ENCODE measurements at regions not wholly inside any gene's neighbourhood (a gene's known extent, or its start where the extent isn't known, plus 50 kb on each side); places are given as distances from the start of the nearest gene placed in this dataset.

DNA sequence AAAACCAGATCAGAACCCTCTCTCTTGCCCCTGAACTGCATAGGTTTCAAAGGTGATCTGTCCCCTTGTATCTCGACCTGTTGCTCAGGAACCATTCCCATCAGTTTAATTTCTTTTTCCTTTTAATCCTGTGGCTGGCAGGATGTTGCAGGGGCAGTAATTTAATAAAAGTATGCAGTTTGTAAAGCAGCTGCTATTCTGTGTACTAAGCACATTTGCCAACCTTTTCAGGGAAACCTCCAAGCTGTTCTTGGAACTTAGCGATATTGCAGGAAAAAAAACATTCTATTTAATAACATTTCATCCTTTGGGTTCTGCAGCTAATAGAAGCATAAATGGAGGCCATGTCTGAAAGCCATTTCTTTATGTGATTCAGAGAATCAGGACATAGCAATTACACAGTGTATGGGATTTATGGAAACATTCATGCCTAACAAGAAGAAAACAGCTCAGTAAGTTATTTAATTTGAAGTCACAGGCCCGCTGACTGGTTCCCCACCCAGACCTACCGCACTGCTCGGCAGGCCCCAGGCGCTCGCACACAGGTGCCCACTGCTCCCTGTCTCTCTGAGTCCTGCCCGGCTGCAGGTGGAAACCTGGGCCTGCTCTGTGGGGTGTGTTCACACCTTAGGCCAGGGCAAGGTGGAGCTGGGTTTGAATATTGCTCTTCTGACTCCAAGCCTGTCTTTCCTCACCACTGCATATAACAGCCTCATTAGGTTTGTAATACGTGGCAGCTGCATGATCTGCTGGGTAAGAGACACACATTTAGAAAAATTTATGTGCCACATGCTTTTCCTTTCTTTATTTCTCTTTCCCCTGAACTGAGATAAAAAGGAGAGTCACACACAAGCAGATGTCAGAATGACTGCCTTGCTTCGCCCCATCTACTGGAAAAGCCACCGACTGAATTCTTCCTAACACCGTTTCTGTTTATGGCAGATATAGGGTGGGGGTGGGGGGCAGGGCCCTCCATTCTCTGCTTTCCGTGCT, 119.7 kb downstream of the SLC25A47 start:
- Histone ChIP-seq H2AFZ (ENCODE audit: low read depth, low read length) (no peak overlapping the region), H3K4me3 (ENCODE audit: insufficient read depth, low read depth, low read length) (no peak overlapping the region), H3K9ac (ENCODE audit: low read length) (peak overlapping the region; percentile 46), H3K27me3 (ENCODE audit: insufficient read depth, low read length) (no peaks in the 10 kb centered on the region), H3K27ac (ENCODE audit: low read depth, low read length) (peak overlapping the region; percentile 39), H3K79me2 (ENCODE audit: insufficient read depth, low read length) (peaks cover 3% of the 10 kb centered on the region), H4K20me1 (ENCODE audit: insufficient read depth, low read length) (peaks cover 11% of the 10 kb centered on the region), H3K4me2 (ENCODE audit: low read length) (peak overlapping the region; percentile 70), H3K4me1 (ENCODE audit: insufficient read depth, low read length) (peaks cover 47% of the 10 kb centered on the region), H3K36me3 (ENCODE audit: insufficient read depth, low read length) (no peaks in the 10 kb centered on the region), H3K9me3 (ENCODE audit: insufficient read depth, low read depth, low read length) (no peaks in the 10 kb centered on the region)
- Mint-ChIP-seq H3K4me1 (ENCODE audit: low read depth, unreplicated experiment) (peaks cover 40% of the 10 kb centered on the region), H3K36me3 (ENCODE audit: low read depth, unreplicated experiment) (no peaks in the 10 kb centered on the region), H3K9me3 (ENCODE audit: unreplicated experiment) (no peaks in the 10 kb centered on the region), H3K27me3 (ENCODE audit: low read depth, unreplicated experiment) (no peaks in the 10 kb centered on the region), H3K4me3 (ENCODE audit: unreplicated experiment) (no peak overlapping the region), H3K27ac (ENCODE audit: unreplicated experiment) (peak overlapping the region; percentile 8)
- TF ChIP-seq EZH2 (IDR thresholded peaks at IDR 0.05; ENCODE audit: insufficient read depth, low read length) = no peak
- TF ChIP-seq, protein P1, sequence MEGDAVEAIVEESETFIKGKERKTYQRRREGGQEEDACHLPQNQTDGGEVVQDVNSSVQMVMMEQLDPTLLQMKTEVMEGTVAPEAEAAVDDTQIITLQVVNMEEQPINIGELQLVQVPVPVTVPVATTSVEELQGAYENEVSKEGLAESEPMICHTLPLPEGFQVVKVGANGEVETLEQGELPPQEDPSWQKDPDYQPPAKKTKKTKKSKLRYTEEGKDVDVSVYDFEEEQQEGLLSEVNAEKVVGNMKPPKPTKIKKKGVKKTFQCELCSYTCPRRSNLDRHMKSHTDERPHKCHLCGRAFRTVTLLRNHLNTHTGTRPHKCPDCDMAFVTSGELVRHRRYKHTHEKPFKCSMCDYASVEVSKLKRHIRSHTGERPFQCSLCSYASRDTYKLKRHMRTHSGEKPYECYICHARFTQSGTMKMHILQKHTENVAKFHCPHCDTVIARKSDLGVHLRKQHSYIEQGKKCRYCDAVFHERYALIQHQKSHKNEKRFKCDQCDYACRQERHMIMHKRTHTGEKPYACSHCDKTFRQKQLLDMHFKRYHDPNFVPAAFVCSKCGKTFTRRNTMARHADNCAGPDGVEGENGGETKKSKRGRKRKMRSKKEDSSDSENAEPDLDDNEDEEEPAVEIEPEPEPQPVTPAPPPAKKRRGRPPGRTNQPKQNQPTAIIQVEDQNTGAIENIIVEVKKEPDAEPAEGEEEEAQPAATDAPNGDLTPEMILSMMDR (IDR thresholded peaks at IDR 0.05; ENCODE audit: insufficient read depth, low read depth, low read length) = no peak
- peak; percentile 41 for DNase-seq (ENCODE audit: low read depth)
- no peak for FAIRE-seq

DNA sequence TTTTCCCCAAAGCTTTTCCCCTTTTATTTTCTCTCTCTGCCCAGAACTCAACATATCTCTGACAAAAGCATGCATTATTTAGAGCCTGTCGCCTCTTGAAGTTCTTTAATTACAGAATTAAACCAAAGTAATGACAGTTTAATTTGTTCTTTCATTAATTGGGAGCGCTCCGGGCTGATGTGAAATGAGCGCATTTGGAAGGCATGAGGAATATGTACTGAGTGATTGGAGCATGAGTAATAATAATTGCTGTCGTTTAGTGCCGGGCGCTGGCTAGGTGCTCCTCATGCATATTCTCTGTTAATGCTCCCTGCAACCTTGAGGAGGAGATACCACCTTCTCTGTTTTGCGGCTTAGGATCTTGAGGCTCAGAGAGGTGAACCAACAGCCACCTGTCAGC, 120.5 kb downstream of the SLC25A47 start:
- no peak overlapping the region for H2AFZ ChIP-seq (ENCODE audit: low read depth, low read length)
- H3K9ac ChIP-seq (ENCODE audit: low read length) = peak overlapping the region; percentile 46
- H3K27ac ChIP-seq (ENCODE audit: low read depth, low read length) = peak overlapping the region; percentile 39
- peak; percentile 64 for DNase-seq (ENCODE audit: low read depth)
- FAIRE-seq = peak; percentile 41
- H3K9me3 ChIP-seq (ENCODE audit: insufficient read depth, low read depth, low read length) = no peaks in the 10 kb centered on the region
- H3K4me3 Mint-ChIP-seq (ENCODE audit: unreplicated experiment) = no peak overlapping the region
- H3K79me2 ChIP-seq (ENCODE audit: insufficient read depth, low read length) = peaks cover 1% of the 10 kb centered on the region
- no peaks in the 10 kb centered on the region for H3K27me3 Mint-ChIP-seq (ENCODE audit: low read depth, unreplicated experiment)
- H3K4me1 Mint-ChIP-seq (ENCODE audit: low read depth, unreplicated experiment) = peaks cover 40% of the 10 kb centered on the region
- H3K4me3 ChIP-seq (ENCODE audit: insufficient read depth, low read depth, low read length) = no peak overlapping the region
- no peaks in the 10 kb centered on the region for H3K36me3 Mint-ChIP-seq (ENCODE audit: low read depth, unreplicated experiment)
- no peaks in the 10 kb centered on the region for H3K36me3 ChIP-seq (ENCODE audit: insufficient read depth, low read length)
- peak overlapping the region; percentile 8 for H3K27ac Mint-ChIP-seq (ENCODE audit: unreplicated experiment)
- peak overlapping the region; percentile 70 for H3K4me2 ChIP-seq (ENCODE audit: low read length)
- no peaks in the 10 kb centered on the region for H3K9me3 Mint-ChIP-seq (ENCODE audit: unreplicated experiment)
- no peaks in the 10 kb centered on the region for H3K27me3 ChIP-seq (ENCODE audit: insufficient read depth, low read length)
- H4K20me1 ChIP-seq (ENCODE audit: insufficient read depth, low read length) = peaks cover 8% of the 10 kb centered on the region
- H3K4me1 ChIP-seq (ENCODE audit: insufficient read depth, low read length) = peaks cover 44% of the 10 kb centered on the region
- no peak for TF ChIP-seq EZH2 (IDR thresholded peaks at IDR 0.05; ENCODE audit: insufficient read depth, low read length)
- TF ChIP-seq, protein P1 (IDR thresholded peaks at IDR 0.05; ENCODE audit: insufficient read depth, low read depth, low read length) = no peak
